NAMALWA (cell line): ENCODE measurements at regions not wholly inside any gene's neighbourhood (a gene's known extent, or its start where the extent isn't known, plus 50 kb on each side); places are given as distances from the start of the nearest gene placed in this dataset.

Experiments used
- DNase-seq: peaks from one replicate; pipeline ENCODE4 v3.0.0-alpha.2; 2015; ENCODE audit warnings: low spot score

GRCh38 chr5:159819591-159820411 is 96.5 kb upstream of the ADRA1B start:
- DNase-seq = no peak

- DNase-seq = no peak
Measured at GRCh38 chr5:159820692-159821091, 95.6 kb upstream of the ADRA1B start.

GRCh38 chr5:159821461-159821940 is 94.8 kb upstream of the ADRA1B start:
- no peak for DNase-seq

- DNase-seq = no peak
Measured at GRCh38 chr5:159824188-159825161, 91.8 kb upstream of the ADRA1B start.

GRCh38 chr5:159825551-159826051 is 90.7 kb upstream of the ADRA1B start:
- DNase-seq = no peak

GRCh38 chr5:159826351-159827214 is 89.7 kb upstream of the ADRA1B start:
- no peak for DNase-seq

- no peak for DNase-seq
Measured at GRCh38 chr5:159827861-159828260, 88.4 kb upstream of the ADRA1B start.

- no peak for DNase-seq
Measured at GRCh38 chr5:159832073-159832472, 84.2 kb upstream of the ADRA1B start.

GRCh38 chr5:159833088-159833487 is 83.2 kb upstream of the ADRA1B start:
- no peak for DNase-seq

GRCh38 chr5:159833846-159834245 is 82.4 kb upstream of the ADRA1B start:
- no peak for DNase-seq

GRCh38 chr5:159835548-159835947 is 80.7 kb upstream of the ADRA1B start:
- DNase-seq = no peak

- DNase-seq = no peak
Measured at GRCh38 chr5:159836691-159837090, 79.6 kb upstream of the ADRA1B start.

GRCh38 chr5:159837860-159838259 is 78.4 kb upstream of the ADRA1B start:
- DNase-seq = no peak

GRCh38 chr5:159838551-159839222 is 77.6 kb upstream of the ADRA1B start:
- no peak for DNase-seq

- DNase-seq = no peak
Measured at GRCh38 chr5:159844267-159845121, 71.8 kb upstream of the ADRA1B start.

GRCh38 chr5:159849437-159850083 is 66.7 kb upstream of the ADRA1B start:
- no peak for DNase-seq

GRCh38 chr5:159850160-159850559 is 66.1 kb upstream of the ADRA1B start:
- no peak for DNase-seq

GRCh38 chr5:159851053-159851452 is 65.2 kb upstream of the ADRA1B start:
- DNase-seq = no peak

- no peak for DNase-seq
Measured at GRCh38 chr5:159854916-159855315, 61.4 kb upstream of the ADRA1B start.
